Ramos (cell line): ENCODE measurements at regions not wholly inside any gene's neighbourhood (a gene's known extent, or its start where the extent isn't known, plus 50 kb on each side); places are given as distances from the start of the nearest gene placed in this dataset.

Source experiments
- in situ Hi-C: fragments of 300-500 bp; cut with MboI; formaldehyde crosslinking; loops from one replicate; pipeline ENCODE4 v1.14.3; 2022; ENCODE audit warnings: low sequenced_read_pairs; ENCODE audit not compliant: unreplicated experiment

DNA sequence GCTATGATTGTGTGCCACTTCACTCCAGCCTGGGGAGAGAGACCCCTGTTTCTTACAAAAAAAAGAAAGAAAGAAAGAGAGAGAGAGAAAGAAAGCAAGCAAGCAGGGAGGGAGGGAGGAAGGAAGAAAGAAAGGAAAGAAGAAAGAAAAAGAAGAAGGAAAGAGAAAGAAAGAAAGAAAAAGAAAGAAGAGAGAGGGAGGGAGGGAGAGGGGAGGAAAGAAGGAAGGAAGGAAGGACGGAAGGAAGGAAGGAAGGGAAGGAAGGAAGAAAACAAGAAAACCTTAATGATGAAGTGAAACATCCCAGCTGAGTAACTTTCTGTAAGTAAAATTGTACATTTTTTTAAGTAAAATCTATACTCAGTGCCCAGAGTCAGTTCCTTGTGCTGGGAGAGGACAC, 75.5 kb upstream of the GLS start:
- in situ Hi-C loops: no loop called here

DNA sequence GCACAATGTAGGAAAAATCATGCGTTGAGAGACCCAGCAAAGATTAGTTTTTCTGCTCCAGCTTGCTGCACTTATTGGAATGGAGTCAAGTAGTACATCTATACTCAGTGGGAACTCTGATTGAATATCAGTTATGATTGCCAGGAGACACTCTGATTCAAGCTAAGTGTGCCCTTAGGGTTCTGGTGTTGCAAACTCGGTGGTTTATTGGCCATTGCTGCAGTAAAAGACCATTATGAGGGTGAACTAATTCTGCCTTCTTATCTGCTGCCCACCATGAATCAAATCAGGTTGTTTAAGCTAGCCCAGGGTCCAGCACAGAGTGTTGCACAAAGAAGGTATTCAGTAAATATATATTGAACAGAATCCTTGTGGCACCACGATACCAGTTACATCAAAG, 74.8 kb upstream of the GLS start:
- in situ Hi-C loops: no loop called here

DNA sequence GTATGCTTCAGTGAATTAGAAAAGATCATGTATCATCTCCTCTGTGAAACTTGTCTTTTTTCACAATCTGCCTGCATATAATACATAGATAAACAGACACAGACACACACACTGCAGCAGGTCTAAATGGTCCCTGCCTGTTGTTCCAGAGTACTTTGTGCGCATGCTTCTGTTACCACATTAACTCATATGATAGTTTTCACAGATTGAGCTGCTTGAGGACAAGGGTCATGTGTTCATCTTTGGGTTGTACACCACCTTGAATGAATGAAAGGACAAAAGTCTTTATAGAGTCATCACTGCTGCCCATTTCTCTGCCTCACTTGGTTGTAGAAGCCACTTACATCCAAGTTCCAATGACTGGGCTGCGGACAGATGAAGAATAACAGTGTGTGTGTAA, 72.7 kb upstream of the GLS start:
- in situ Hi-C loops: no loop called here

DNA sequence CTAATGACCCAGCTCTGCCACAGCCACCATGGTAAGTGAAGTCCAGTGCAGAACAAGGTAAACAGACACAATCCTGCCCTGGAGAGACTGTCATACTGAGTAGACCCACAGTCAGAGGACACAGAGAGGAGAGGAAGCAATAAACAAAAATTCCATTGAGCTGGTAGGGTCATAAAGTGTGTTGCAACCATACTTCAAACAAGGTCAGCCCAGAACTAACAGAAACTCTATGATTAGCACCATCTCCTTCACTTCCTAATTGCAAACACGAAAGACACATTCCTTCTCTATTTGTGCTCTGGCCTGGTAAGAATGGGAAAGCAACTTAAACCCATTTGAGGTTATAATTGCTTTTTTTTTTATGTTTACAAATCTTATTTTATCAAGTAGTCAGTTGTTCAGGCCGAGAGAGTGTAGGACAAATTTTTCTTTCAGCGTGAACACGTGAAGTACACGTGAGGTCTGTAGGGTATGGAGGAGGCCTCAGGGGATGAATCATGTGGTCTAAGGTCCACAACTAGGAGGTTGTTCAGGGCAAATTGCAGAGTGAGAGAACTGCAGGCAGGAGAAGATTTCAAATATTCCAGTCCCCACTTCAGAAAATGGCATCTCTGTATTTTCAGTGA, 71.4 kb upstream of the GLS start:
- in situ Hi-C loops: no loop called here

DNA sequence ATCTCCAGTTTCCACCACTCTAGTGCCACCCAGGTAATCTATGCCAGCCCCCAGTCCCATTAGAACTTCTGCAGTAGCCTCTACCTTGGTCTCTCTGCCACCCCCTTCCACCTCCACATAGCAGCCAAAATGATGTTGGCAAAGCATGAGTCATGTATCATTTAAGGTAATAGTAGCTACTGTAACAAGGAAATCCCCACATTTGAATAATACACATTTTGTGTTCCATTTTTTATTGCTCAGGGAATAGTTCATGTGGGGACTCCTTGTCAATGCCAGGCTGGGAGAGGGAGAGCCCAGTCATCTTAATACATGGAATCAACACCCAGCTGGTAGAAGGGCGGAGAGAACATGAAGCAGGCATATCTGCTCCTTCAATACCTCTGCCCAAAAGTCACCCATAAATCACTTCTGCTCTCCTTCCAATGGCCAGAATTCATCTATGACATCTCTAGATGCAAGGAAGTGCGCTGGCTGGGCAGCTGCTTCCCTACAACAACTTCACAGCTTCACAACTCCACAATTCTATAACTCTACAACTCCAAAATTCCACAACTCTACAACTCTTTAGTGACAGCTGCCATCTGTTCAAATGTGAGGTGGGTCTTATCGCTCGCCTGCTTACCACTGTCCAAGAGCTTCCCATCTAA, 70.6 kb upstream of the GLS start:
- in situ Hi-C loops: no loop called here

DNA sequence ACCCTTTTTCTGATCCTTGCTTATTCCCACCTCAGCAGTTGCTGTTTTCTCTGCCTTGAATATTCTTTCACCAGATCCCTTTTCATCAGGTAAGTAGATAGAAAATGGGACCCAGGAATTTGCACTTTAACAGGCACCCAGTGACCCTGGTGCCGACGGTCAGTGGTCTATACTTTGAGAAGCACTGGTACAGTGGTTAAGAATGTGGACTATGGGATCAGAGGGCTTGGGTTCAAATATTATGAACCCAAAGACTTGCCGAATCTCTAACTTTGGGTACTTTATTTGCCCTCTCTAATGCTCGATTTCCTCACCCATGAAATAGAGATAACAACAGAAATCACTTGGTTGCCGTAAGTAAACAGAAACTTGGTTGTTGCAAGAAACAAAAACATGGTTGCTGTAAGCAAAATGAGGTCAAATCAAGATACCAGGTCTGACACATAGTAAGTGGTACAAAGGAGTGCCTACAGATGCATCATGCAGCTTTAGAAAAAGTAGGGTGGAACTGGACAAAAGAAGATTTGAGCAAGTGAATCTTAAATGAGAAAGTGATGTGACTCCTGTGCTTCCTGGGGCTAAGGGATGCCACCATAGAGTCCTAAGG, 69.5 kb upstream of the GLS start:
- in situ Hi-C loops: no loop called here

DNA sequence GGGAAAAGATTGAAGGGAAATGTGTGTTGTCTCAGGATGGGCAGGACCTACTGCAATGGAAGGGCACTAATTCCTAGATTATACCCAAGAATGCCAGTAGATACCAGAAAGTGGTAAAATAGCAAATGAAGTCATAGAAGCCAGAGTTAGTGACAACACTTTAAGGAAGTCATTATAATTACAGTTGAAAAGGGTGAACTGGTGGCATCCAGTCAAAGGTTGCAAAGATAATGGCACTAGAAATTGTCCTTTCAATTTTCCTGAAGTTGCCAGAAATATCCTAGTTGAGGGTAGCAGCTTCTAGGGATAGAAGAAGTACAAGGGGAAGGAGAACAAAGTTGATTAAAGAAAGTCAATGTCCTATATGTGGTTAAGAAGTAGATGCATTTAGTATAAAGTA, 68.8 kb upstream of the GLS start:
- in situ Hi-C loops: no loop called here

DNA sequence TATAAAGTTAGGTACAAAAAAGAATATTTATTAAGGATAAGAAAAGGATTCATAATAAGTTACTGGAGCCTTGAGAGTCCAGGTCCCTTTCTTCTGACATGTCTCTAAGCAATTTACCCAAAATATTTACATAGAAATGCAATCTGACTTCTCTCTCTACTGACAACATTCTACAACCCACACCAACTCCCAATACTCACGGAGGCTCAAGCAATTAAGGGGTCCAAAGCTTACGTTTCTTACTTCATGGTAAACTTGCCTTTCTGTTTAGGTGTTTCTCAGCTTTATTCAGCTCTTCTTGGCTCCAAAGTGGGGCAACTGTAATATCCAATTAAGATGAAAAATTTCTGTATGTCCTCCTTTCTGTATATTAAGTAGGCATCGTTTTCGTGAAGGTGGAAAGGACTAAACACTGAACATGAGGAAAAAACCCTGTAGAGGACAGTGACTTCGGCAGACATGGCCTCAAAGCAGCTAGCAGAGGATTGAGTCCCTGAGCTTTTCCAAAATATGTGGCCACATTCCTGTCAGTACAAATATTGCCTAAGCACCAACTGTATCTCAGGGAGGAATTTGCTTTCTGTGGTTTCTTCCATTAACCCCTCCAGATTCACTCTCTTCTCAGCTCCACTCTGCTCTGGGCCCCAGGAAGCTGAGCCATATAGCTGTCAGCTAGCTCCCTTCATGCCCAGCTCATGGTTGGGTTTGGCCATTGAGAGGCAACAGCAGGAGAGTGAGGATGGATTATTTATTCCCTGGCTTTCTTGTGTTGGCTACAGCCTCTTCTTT, 67.9 kb upstream of the GLS start:
- in situ Hi-C loops: no loop called here

DNA sequence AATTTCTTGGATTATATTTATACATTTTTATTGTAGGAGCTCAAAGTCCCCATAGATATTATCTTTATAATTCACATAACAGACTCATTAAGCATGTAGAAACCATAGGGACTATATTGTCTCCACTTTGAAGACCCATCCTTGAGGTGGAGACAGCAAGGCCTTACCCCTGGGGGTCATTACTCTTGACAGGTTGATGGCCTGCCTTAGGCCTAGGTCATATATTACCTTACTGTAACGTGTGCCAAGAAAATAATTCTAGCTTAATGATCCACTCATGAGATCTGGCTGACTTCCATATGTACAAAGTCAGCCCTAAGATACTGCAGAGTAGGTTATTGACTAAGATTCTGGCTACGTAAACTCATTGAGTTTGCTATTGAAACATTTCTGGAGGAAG, 65.4 kb upstream of the GLS start:
- in situ Hi-C loops: no loop called here

DNA sequence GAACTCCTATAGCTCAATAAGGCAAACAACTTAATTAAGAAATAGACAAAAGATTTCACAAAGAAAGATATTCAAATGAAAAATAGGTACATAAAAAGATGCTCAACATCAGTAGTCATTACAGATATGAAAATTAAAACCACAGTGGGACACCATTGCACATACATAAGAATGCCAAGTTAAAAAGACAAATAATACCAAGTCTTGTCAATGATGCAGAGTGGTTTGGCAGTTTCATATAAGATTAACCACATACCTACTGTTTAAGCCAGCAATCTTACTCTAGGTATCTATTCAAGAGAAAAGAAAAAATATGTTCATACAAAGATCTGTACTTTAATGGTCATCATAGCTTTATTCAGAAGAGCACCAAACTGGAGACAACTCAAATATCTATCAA, 63.5 kb upstream of the GLS start:
- in situ Hi-C loops: no loop called here

DNA sequence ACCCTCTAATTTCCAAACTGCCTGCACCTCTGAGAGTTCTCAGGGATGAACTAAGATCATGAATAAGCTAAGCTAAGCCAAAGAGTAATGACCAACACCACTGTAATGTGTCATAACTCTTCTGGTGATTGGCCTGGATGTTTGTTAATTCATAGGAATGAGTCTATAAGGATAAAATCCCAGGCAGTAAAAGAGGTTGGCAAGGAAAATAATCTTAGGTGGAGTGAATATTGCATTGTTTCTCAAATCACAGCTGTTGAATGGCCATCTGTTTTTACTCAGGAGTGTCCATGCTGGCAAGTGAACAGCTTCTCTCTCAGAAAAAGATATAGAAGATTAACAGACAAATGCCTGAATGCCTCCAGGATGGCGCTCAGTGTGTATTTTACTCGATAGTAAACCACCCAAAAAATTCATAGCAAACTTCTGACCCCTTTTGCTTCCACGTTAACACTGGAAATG, 60.8 kb upstream of the GLS start:
- in situ Hi-C loops: no loop called here

DNA sequence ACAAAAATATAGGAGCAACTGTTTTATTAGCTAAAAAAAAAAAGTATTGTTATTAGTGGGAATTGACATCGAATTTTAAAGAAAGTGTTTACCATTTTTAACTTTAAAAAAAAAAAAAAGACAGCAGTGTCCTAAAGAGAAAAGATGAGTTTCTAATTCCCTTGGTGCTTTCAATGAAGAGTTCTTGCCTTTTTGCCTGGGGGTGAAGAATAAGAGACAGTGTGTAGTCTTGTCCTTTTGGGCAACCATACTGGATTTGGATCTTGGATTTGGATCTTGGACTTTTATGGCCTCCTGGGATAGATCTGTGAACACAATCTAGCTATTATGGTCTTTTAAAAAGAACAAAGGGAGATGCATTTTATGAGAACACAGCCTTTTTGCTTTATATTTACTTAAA, 60.2 kb upstream of the GLS start:
- in situ Hi-C loops: no loop called here

DNA sequence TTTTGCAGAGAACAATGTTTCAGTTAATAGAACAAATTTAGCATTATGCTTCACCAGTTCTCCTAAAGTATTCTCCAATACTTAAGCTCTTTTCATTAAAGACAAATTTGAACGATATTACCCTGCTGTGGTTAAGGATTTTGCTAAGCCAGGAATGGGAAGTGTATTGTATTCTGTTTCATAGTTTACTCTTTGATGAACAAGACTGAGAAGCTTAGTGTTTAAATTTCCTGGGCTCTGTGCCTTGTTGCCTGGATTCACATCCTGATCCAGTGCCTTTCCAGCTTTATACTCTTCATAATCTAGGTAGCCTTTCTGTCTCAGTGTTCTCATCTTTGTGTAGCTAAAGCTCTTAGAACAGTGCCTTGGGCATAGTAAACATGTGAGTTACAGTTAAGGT, 58.6 kb upstream of the GLS start:
- in situ Hi-C loops: no loop called here

DNA sequence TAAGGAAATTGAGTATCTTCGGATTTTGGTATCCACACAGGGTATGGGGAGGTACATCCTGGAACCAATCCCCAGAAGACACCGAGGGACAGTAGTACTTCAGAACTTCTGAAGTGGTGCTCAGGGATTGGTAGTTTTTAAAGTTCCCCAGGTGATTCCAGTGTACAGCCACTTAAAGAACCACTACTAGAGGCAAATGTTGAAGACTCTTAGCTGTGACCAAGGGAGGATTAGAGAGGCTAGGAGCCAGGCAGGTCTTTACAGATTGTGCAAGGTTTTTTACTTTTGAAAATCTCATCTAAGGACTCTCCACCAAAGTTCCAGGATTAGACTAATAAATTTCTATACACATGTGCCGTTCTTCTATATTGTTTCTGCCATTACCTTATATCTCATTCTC, 52.9 kb upstream of the GLS start:
- in situ Hi-C loops: no loop called here

DNA sequence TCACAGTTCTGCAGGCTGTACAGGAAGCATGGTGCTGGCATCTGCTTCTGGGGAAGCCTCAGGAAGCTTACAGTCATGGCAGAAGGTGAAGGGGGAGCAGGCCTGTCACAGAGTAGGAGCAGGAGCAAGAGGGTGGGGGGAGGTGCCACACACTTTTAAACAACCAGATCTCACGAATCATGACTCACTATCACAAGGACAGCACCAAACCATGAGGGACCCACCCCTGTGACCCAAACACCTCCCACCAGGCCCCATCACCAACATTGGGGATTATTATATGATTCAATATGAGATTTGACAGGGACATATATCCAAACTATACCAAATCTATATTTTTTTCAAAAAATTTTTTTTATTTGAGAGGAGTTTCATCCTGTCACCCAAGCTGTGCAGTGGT, 51.0 kb upstream of the GLS start:
- in situ Hi-C loops: no loop called here
